PC-3 (cell line): ENCODE measurements at regions not wholly inside any gene's neighbourhood (a gene's known extent, or its start where the extent isn't known, plus 50 kb on each side); places are given as distances from the start of the nearest gene placed in this dataset.

Experiments
- ATAC-seq: fragments of 200-7000 bp; cut with Tn5 transposase; 2 replicates; pipeline ENCODE4 v1.9.1; 2020; ENCODE audit warnings: mild to moderate bottlenecking, moderate library complexity
- BruUV-seq: library from RNA; stranded (reverse); fragments of 400-500 nt; replicated peaks from 2 replicates; lab custom pipeline; 2021; lab: Mats Ljungman, UMichigan
- CTCF ChIA-PET: fragments of 300-600 bp; sonication (Branson Sonifier 250); formaldehyde crosslinking; loops from one replicate; lab custom pipeline; 2022; ENCODE audit warnings: antibody characterized with exemption; lab: Charles Lee
- POLR2A ChIA-PET: fragments of 300-600 bp; sonication (Branson Sonifier 250); formaldehyde crosslinking; loops from one replicate; lab custom pipeline; 2022; ENCODE audit warnings: antibody characterized with exemption; ENCODE audit not compliant: unreplicated experiment; lab: Charles Lee
- DNase-seq: peaks from one replicate; pipeline ENCODE4 v3.0.0-alpha.2; 2015
- H2AFZ ChIP-seq: fragments of 300-600 bp; sonication (generic); 2 replicates; pipeline ENCODE4 v1.6.0; 2016; ENCODE audit warnings: antibody characterized with exemption, low read length
- H3F3A ChIP-seq: fragments of 300-600 bp; sonication (generic); one replicate; pipeline ENCODE4 v1.6.0; 2017; ENCODE audit warnings: antibody characterized with exemption, low read length, control low read depth, mild to moderate bottlenecking; ENCODE audit not compliant: unreplicated experiment
- H3K27ac ChIP-seq: fragments of 300-600 bp; sonication (generic); 2 replicates; pipeline ENCODE4 v1.5.1; 2016; ENCODE audit warnings: mild to moderate bottlenecking, low read length
- H3K27me3 ChIP-seq: fragments of 300-600 bp; sonication (generic); 2 replicates; pipeline ENCODE4 v1.6.1; 2016; ENCODE audit warnings: low read length, mixed read lengths
- H3K36me3 ChIP-seq: fragments of 300-600 bp; sonication (generic); 2 replicates; pipeline ENCODE4 v1.6.1; 2016; ENCODE audit warnings: low read depth, mixed run types, low read length, mixed read lengths
- H3K4me1 ChIP-seq: fragments of 300-600 bp; sonication (generic); 2 replicates; pipeline ENCODE4 v1.5.1; 2016; ENCODE audit warnings: low read length; ENCODE audit not compliant: insufficient read depth
- H3K4me2 ChIP-seq: fragments of 300-600 bp; sonication (generic); 2 replicates; pipeline ENCODE4 v1.6.0; 2016; ENCODE audit warnings: low read length
- H3K4me3 ChIP-seq: fragments of 300-600 bp; sonication (generic); 2 replicates; pipeline ENCODE4 v1.5.1; 2016; ENCODE audit warnings: mild to moderate bottlenecking, low read length, mixed read lengths
- H3K79me2 ChIP-seq: fragments of 300-600 bp; sonication (generic); 2 replicates; pipeline ENCODE4 v1.6.1; 2017; ENCODE audit warnings: low read length, mixed read lengths
- H3K9ac ChIP-seq: fragments of 300-600 bp; sonication (generic); 2 replicates; pipeline ENCODE4 v1.6.0; 2016; ENCODE audit warnings: mild to moderate bottlenecking, low read length
- H3K9me2 ChIP-seq: fragments of 300-600 bp; sonication (generic); replicated peaks from 2 replicates; pipeline ENCODE4 v1.6.1; 2016; ENCODE audit warnings: mixed run types, low read length, mixed read lengths
- H3K9me3 ChIP-seq: fragments of 300-600 bp; sonication (generic); 2 replicates; pipeline ENCODE4 v1.6.1; 2016; ENCODE audit warnings: low read length, mixed read lengths
- H4K20me1 ChIP-seq: fragments of 300-600 bp; sonication (generic); 2 replicates; pipeline ENCODE4 v1.6.1; 2016; ENCODE audit warnings: low read length, mixed read lengths
- CTCF ChIP-seq: fragments of 300-600 bp; sonication (generic); conservative IDR thresholded peaks from 2 replicates; pipeline ENCODE4 v1.5.1; 2017; ENCODE audit warnings: antibody characterized with exemption, low read depth, mild to moderate bottlenecking, low read length
- EZH2 ChIP-seq: fragments of 300-600 bp; sonication (generic); IDR thresholded peaks from one replicate; pipeline ENCODE4 v1.6.1; 2017; ENCODE audit warnings: antibody characterized with exemption, mild to moderate bottlenecking, low read length; ENCODE audit not compliant: unreplicated experiment
- EZH2phosphoT487 ChIP-seq: fragments of 300-600 bp; sonication (generic); IDR thresholded peaks from 2 replicates; pipeline ENCODE4 v1.6.1; 2018; ENCODE audit warnings: mild to moderate bottlenecking, antibody characterized with exemption, low read length, borderline replicate concordance
- intact Hi-C: fragments of 100-400 bp; cut with micrococcal nuclease; formaldehyde crosslinking; loops from 2 replicates; pipeline ENCODE4 v1.9.0; 2023

- Histone ChIP-seq H3K4me3 (no peak overlapping the region), H4K20me1 (no peaks in the 10 kb centered on the region), H3K4me2 (no peak overlapping the region), H3K27me3 (0 out of 2 replicates have a peak, but pooled peaks cover 5% of the 10 kb centered on the region), H3F3A (no peaks in the 10 kb centered on the region), H2AFZ (no peak overlapping the region), H3K27ac (no peak overlapping the region), H3K79me2 (no peaks in the 10 kb centered on the region), H3K9me2 (no peaks in the 10 kb centered on the region), H3K36me3 (no peaks in the 10 kb centered on the region), H3K9ac (no peak overlapping the region), H3K9me3 (no peaks in the 10 kb centered on the region), H3K4me1 (no peaks in the 10 kb centered on the region)
- TF ChIP-seq EZH2, result no peak
- no peak for TF ChIP-seq EZH2phosphoT487
- no peak for TF ChIP-seq CTCF
- BruUV-seq, result no TSS peak
- CTCF ChIA-PET, result no interaction called here
- POLR2A ChIA-PET, result no interaction called here
- DNase-seq (peak; percentile 27), ATAC-seq (no peak)
- intact Hi-C loops, result no loop called here
Measured at GRCh38 chr15:61518191-61518950, 289.3 kb upstream of the RORA start.

- Histone ChIP-seq H3K9me2 (no peaks in the 10 kb centered on the region), H3K4me3 (no peak overlapping the region), H3K4me1 (no peaks in the 10 kb centered on the region), H2AFZ (no peak overlapping the region), H3F3A (no peaks in the 10 kb centered on the region), H3K36me3 (no peaks in the 10 kb centered on the region), H3K27ac (no peak overlapping the region), H3K9me3 (no peaks in the 10 kb centered on the region), H3K4me2 (no peak overlapping the region), H3K27me3 (0 out of 2 replicates have a peak, but pooled peaks cover 5% of the 10 kb centered on the region), H3K9ac (no peak overlapping the region), H3K79me2 (no peaks in the 10 kb centered on the region), H4K20me1 (no peaks in the 10 kb centered on the region)
- no TSS peak for BruUV-seq
- ChIA-PET CTCF (interaction anchor here (0.6 kb wide), 1 partner anchor 317 kb away, joined by 4 read pairs; no protein-coding TSS in a partner anchor), POLR2A (no interaction called here)
- TF ChIP-seq CTCF, result no peak
- no peak for TF ChIP-seq EZH2phosphoT487
- TF ChIP-seq EZH2, result no peak
- ATAC-seq (no peak), DNase-seq (no peak)
- intact Hi-C loops, result no loop called here
Measured at GRCh38 chr15:61517776-61518175, 288.7 kb upstream of the RORA start.

GRCh38 chr15:61517335-61517734 lies 288.2 kb upstream of the RORA start:
- H3K36me3 ChIP-seq, result no peaks in the 10 kb centered on the region
- H3K9me3 ChIP-seq, result no peaks in the 10 kb centered on the region
- H3K4me3 ChIP-seq, result no peak overlapping the region
- H3K9me2 ChIP-seq, result no peaks in the 10 kb centered on the region
- TF ChIP-seq EZH2phosphoT487 (no peak), CTCF (no peak), EZH2 (no peak)
- no peaks in the 10 kb centered on the region for H3F3A ChIP-seq
- no TSS peak for BruUV-seq
- H2AFZ ChIP-seq, result no peak overlapping the region
- no peaks in the 10 kb centered on the region for H4K20me1 ChIP-seq
- ChIA-PET CTCF (interaction anchor here (0.6 kb wide), 1 partner anchor 317 kb away, joined by 4 read pairs; no protein-coding TSS in a partner anchor), POLR2A (no interaction called here)
- DNase-seq, result no peak
- H3K9ac ChIP-seq, result no peak overlapping the region
- no peak for ATAC-seq
- no peaks in the 10 kb centered on the region for H3K79me2 ChIP-seq
- H3K27ac ChIP-seq, result no peak overlapping the region
- no peak overlapping the region for H3K4me2 ChIP-seq
- H3K4me1 ChIP-seq, result no peaks in the 10 kb centered on the region
- H3K27me3 ChIP-seq, result 0 out of 2 replicates have a peak, but pooled peaks cover 5% of the 10 kb centered on the region
- intact Hi-C loops, result no loop called here
